ENCODE measurements at regions not wholly inside any gene's neighbourhood (a gene's known extent, or its start where the extent isn't known, plus 50 kb on each side); places are given as distances from the start of the nearest gene placed in this dataset.

- H3K4me3 ChIP-seq (replicated peaks in 1 of 3) = no peak overlapping the region
- H3K27me3 ChIP-seq = no peaks in the 10 kb centered on the region
- H3K27ac ChIP-seq = no peak overlapping the region
- DNase-seq = no peak
- no peaks in the 10 kb centered on the region for H3K9me3 ChIP-seq
- no peaks in the 10 kb centered on the region for H3K36me3 ChIP-seq
- TF ChIP-seq CTCF (IDR thresholded peaks at IDR 0.05) (no peak), POLR2A (IDR thresholded peaks at IDR 0.05) (no peak)
- H3K4me1 ChIP-seq = no peaks in the 10 kb centered on the region
- intact Hi-C loops (cut with DNase I) = no loop called here
- 77 to 86% methylated on average over 5 of the region's 5 CpGs for WGBS, 2 donors
Measured at GRCh38 chr2:30060562-30060961, 86.2 kb upstream of the YPEL5 start.

GRCh38 chr2:30068067-30068466, 78.7 kb upstream of the YPEL5 start:
- intact Hi-C loops (cut with DNase I) = no loop called here
- no peak for DNase-seq
- no peak for TF ChIP-seq CTCF (IDR thresholded peaks at IDR 0.05)
- no peak for TF ChIP-seq POLR2A (IDR thresholded peaks at IDR 0.05)
- H3K27ac ChIP-seq = no peak overlapping the region
- H3K4me1 ChIP-seq = no peaks in the 10 kb centered on the region
- H3K36me3 ChIP-seq = no peaks in the 10 kb centered on the region
- no peaks in the 10 kb centered on the region for H3K27me3 ChIP-seq
- H3K4me3 ChIP-seq (replicated peaks in 1 of 3) = no peak overlapping the region
- no peaks in the 10 kb centered on the region for H3K9me3 ChIP-seq

DNA sequence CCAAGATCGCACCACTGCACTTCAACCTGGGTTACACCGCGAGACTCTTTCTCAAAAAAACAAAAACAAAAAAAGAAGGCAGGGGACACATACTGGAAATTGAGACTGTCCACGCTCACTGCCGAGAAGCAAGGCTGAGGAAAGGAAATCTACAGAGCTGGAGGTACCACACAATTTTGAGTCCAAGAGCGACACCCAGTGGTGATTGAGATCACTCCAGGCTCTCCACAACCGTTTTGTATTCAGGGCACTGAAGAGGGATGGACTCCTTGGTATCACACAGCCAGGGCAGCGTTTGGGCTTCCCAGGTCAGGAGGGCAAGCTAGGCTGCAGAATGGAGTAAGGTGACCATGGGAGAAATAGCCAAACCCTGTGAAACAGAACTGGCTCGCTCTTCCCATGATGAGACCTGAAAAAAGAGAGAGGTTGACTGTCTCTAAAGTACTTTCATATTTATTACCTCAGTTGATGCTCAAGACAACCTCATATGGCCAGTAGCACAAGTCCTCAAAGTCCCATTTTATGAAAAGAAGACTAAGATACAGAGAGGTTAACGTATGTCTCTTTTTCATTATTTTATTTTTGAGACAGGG, 74.5 kb upstream of the YPEL5 start:
- H3K9me3 ChIP-seq = no peaks in the 10 kb centered on the region
- H3K4me1 ChIP-seq = no peaks in the 10 kb centered on the region
- DNase-seq = peak; percentile 69 to 73
- no peak overlapping the region for H3K4me3 ChIP-seq (replicated peaks in 1 of 3)
- H3K27me3 ChIP-seq = no peaks in the 10 kb centered on the region
- H3K36me3 ChIP-seq = no peaks in the 10 kb centered on the region
- WGBS, 2 donors = 16 to 18% methylated on average over 10 of the region's 10 CpGs
- intact Hi-C loops (cut with DNase I) = loop anchor here (10.0 kb wide), 1 partner anchor 1118 kb away; no protein-coding TSS in a partner anchor
- peak in 5 of 6 experiments; percentile 33 to 77 (median 67) for TF ChIP-seq CTCF (IDR thresholded peaks at IDR 0.05)
- TF ChIP-seq POLR2A (IDR thresholded peaks at IDR 0.05) = no peak
- H3K27ac ChIP-seq = no peak overlapping the region

GRCh38 chr2:30073523-30073922, 73.3 kb upstream of the YPEL5 start:
- Histone ChIP-seq H3K9me3 (no peaks in the 10 kb centered on the region), H3K27me3 (no peaks in the 10 kb centered on the region), H3K36me3 (no peaks in the 10 kb centered on the region), H3K27ac (no peak overlapping the region), H3K4me3 (replicated peaks in 1 of 3) (no peak overlapping the region), H3K4me1 (no peaks in the 10 kb centered on the region)
- TF ChIP-seq CTCF (IDR thresholded peaks at IDR 0.05) (no peak), POLR2A (IDR thresholded peaks at IDR 0.05) (no peak)
- DNase-seq = no peak
- WGBS, 2 donors = 67 to 72% methylated on average over 4 of the region's 4 CpGs
- intact Hi-C loops (cut with DNase I) = loop anchor here (10.0 kb wide), 1 partner anchor 1119 kb away; no protein-coding TSS in a partner anchor

GRCh38 chr2:30074023-30074422, 72.8 kb upstream of the YPEL5 start:
- intact Hi-C loops (cut with DNase I) = loop anchor here (10.0 kb wide), 1 partner anchor 1119 kb away; no protein-coding TSS in a partner anchor
- Histone ChIP-seq H3K36me3 (no peaks in the 10 kb centered on the region), H3K4me1 (no peaks in the 10 kb centered on the region), H3K27ac (no peak overlapping the region), H3K9me3 (no peaks in the 10 kb centered on the region), H3K27me3 (no peaks in the 10 kb centered on the region), H3K4me3 (replicated peaks in 1 of 3) (no peak overlapping the region)
- TF ChIP-seq POLR2A (IDR thresholded peaks at IDR 0.05) (no peak), CTCF (IDR thresholded peaks at IDR 0.05) (no peak)
- 77 to 84% methylated on average over 6 of the region's 6 CpGs for WGBS, 2 donors
- DNase-seq = no peak
